ENCODE measurements at regions not wholly inside any gene's neighbourhood (a gene's known extent, or its start where the extent isn't known, plus 50 kb on each side); places are given as distances from the start of the nearest gene placed in this dataset.

- TF ChIP-seq NFAT5 (CRISPR knock-in tag; IDR thresholded peaks at IDR 0.05) (no peak), THRA (CRISPR knock-in tag; IDR thresholded peaks at IDR 0.05; ENCODE audit: borderline replicate concordance) (no peak), HOXD1 (CRISPR knock-in tag; IDR thresholded peaks at IDR 0.05) (no peak), NFKBIZ (CRISPR knock-in tag; IDR thresholded peaks at IDR 0.05) (no peak)
Observed at GRCh38 chr4:18932730-18933339, 911.3 kb upstream of the LCORL start (continued).

- Histone ChIP-seq H3K4me3 (replicated peaks in 1 of 3; ENCODE audit: insufficient read depth in 1 of 3, low read depth in 2 of 3, low read length in 3 of 3) (no peak overlapping the region), H3K27ac (ENCODE audit: extremely low read length, insufficient read depth, low read length) (no peak overlapping the region), H3K9ac (ENCODE audit: insufficient read depth, low read depth, low read length) (no peak overlapping the region), H3K4me2 (ENCODE audit: low read depth, low read length) (no peak overlapping the region), H3K4me1 (ENCODE audit: insufficient read depth, low read length) (no peaks in the 10 kb centered on the region), H3K27me3 (ENCODE audit: control insufficient read depth in 1 of 2, insufficient read depth in 2 of 2, low read length in 2 of 2) (no peaks in the 10 kb centered on the region), H3K79me2 (ENCODE audit: insufficient read depth, low read length) (no peaks in the 10 kb centered on the region), H2AFZ (ENCODE audit: low read length) (no peak overlapping the region), H3K9me3 (ENCODE audit: low read length) (peaks cover 85% of the 10 kb centered on the region), H3K36me3 (replicated peaks in 1 of 2; ENCODE audit: control insufficient read depth in 1 of 2, insufficient read depth in 2 of 2, low read length in 2 of 2) (no peaks in the 10 kb centered on the region), H4K20me1 (ENCODE audit: insufficient read depth, low read length) (no peaks in the 10 kb centered on the region)
- POLR2A ChIA-PET, result no interaction called here
- FAIRE-seq, result no peak
- CTCF ChIA-PET (ENCODE audit: low intra/inter-chr PET ratio, low total read pairs), result no interaction called here
- BruUV-seq (replicated peaks), result no TSS peak
- DNase-seq (ENCODE audit: low spot score), result no peak
- in situ Hi-C loops (cut with HindIII; ENCODE audit: extremely low pct_ligation_motif_present, low pct_unique_long_range_greater_than_20kb) (no loop called here), intact Hi-C loops (cut with micrococcal nuclease; ENCODE audit: unreplicated experiment) (no loop called here)
- WGBS (ENCODE audit: low lambda C conversion rate), result 8% methylated on average over 1 of the region's 1 CpG
- no peak for ATAC-seq
- TF ChIP-seq ZNF713 (CRISPR knock-in tag; IDR thresholded peaks at IDR 0.05) (no peak), ZNF275 (CRISPR knock-in tag; IDR thresholded peaks at IDR 0.05; ENCODE audit: borderline replicate concordance) (no peak), RNF2 (conservative IDR thresholded peaks at IDR 0.05; ENCODE audit: low read depth) (no peak), SNAPC4 (CRISPR knock-in tag; IDR thresholded peaks at IDR 0.05) (no peak)
Observed at GRCh38 chr4:18931643-18932377, 910.3 kb upstream of the LCORL start.

Measured in HepG2 (cell line).